GM21528 (cell line): ENCODE measurements at regions not wholly inside any gene's neighbourhood (a gene's known extent, or its start where the extent isn't known, plus 50 kb on each side); places are given as distances from the start of the nearest gene placed in this dataset.

Experiments used
- ATAC-seq: cut with Tn5 transposase; IDR thresholded peaks from one replicate; pipeline ENCODE4 v1.9.1; 2021; ENCODE audit warnings: mild to moderate bottlenecking, moderate library complexity; ENCODE audit not compliant: unreplicated experiment, low FRiP score

DNA sequence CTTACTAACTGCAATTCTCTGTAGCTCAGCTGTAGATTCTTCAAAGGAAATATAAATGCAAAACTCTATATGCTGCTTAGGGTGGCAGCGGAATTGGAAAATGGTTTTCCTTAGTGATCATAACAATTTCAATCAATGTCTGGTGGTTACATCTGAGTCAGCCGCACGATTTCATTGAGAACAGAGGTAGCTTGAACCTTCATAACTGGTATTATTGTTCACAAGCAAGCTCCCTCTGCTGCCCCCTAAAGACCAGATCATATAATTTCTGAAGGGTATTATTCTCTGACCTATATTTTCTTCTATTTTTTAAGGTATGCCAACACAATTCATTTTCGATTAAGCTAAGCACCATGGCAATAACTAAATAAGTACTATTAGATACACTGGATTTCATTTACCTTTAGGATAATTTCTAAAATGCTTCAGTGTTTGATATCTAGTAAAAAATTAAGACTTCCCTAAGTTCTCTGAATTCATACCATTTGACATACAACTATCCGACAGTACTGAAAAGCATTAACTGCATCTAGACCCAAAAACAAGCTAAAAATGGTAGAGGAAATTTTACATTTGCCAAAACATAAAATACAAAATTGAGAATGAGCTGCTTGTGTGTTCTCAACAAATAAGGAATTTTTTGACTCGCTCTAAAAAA is 181.1 kb upstream of the SPEF2 start:
- ATAC-seq = no peak

DNA sequence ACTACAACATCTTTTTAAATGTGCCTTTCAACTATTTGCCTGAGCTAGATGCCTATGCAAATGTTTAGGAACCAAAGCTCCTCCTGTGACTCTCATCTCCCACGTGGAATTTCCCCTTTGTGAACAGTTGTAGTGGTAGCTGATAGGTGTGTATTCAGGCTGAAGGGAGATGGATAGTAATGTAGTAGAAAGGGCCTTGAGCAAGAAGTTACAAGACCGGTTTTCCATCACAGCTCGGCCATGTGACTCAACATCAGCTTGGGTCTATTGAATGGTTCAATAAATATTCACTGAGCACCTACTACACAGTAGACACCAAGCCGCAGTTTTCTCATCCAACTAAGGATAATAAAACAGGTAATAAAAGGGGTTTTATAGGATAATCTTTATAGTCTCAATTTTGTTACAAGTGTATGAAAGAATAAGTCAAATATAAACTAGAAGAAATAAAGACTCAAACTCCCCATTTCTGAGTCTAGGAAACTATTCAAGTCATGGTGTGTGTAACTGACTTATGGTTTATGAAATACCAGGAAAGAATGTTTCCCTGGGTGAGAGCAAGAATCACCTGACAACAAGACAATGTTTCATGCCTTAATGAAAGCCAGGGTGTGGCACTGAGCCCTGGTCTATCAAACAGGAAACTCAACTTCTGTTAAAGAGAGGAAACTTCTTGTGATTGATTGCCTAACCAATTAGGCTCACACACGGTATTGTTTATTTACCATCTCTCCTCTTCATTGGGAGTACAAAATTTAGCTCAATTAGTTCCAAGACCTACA is 187.1 kb upstream of the SPEF2 start:
- ATAC-seq = no peak

DNA sequence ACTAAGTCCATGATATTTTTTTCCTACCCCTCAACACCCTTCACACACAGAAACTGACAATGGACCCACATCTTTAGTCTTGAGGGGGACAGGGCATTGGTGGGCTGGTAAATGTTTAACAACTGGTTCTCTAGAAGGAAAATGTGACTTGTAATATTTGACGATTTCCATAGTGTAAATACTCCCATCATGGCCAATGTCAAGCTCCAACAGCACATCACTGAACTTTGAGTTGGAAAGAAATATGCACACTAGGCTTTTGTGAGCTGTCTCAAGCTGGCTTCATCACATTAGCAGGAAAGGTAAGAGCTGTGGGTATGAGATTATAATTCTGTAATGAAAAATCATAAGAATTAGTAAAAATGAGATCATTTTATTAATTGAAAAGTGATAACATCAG is 189.9 kb upstream of the PRLR start:
- ATAC-seq = no peak

DNA sequence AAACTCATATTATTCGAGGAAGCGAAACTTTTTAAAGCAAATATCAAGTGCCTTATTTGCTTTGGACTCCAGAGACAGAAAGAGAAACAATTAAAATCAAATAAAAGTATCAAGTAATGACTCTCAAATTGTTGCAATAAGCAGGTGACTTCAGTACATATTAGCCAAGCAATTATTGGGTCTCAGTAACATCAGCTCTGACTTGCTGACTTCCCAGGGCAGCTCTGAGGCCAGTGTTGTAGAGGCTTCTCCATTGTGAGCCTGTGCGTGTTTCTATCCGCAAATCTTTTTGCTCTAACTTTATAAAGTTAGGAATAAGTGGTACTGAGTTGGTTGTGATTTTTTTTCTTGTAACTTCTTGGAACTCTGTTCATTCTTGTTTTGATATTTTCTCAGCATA is 186.8 kb upstream of the PRLR start:
- no peak for ATAC-seq

DNA sequence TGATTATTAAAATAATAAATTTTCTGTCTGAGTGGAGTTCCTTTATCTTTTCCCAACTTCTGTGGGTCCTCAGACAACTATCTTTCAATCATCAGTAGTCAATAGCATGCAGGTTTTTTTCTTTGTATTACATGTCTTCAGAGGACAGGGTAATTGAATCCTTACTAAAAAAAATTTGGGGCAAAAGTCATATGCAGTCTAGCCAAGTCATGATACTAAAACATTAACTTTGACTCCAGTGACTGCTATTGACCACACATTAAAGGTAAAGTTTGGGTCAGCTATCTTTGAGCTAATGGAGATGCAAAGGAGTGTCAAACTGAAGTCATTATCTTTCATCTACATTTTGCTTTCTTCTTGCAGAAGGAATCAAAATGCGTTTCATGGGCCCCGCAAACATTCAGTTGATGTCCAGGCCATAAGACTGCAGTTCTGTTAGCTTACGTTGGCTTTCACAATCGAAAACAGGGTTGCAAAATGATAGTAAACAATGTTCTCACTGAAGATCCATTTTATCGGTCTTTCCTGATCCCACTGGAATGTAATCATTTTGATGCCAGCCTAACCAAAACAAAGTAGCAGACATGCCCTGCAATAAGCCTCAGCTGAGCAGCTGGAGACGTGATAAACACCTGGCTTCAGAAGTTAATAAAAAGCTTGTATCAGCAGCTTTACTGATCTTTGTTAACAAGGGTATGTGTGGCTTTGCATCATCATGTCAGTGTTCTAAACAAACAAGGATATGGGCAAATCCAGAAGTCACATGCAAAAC is 186.1 kb upstream of the PRLR start:
- ATAC-seq = no peak

DNA sequence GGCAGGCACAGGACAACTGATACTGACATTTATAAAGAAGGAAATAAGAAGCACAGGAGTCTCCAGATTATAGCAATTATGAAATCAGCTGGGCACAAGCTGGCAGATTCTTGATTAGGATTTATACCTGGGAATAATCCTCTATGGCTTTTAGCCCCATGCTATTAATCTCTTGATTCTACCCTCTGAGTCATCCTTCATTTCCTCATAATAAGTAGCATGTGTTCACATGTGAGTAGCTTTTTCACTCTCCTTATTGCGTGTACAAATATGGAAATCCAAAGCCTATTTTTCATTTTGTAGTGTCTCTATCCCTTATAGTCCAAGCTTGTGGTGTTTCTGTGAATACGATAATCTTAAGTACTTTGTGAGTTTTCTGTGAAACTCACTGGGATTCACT is 185.0 kb upstream of the PRLR start:
- ATAC-seq = no peak

DNA sequence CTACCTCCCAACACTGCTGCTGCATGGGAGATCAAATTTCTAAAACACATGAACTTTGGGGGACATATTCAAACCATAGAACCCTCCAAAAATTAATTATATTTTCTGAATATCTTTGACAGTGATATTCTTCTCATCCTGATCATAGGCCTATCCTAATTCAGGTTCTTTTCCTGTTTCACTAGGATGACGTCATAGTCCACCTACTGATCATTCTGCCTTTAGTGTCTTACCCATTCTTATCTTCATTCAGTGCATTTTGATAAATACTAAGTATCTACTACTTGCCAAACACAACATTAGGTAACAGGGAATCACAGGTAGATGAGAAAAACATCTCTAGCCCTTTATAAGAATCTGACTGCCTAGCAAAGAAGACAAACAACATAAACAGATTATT is 179.1 kb upstream of the PRLR start:
- ATAC-seq = no peak

DNA sequence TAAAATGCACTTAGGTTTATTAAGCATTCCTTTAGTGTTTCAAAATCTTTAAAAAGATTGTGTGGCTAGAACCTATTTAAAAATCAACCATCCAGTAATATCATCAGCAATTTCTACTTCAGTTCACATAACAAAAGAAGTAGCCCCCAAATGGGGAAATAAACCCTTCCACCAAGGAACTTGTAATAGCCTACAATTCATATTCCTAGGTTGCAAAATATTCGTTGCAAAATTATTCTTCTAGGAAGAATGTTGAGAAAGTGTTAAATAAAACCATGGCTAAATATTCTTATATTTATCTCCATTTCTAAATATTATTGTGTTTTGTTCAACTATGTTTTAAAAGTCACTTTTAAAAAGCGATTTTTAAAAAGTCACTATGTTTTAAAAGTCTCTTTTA is 177.9 kb upstream of the PRLR start:
- ATAC-seq = no peak

DNA sequence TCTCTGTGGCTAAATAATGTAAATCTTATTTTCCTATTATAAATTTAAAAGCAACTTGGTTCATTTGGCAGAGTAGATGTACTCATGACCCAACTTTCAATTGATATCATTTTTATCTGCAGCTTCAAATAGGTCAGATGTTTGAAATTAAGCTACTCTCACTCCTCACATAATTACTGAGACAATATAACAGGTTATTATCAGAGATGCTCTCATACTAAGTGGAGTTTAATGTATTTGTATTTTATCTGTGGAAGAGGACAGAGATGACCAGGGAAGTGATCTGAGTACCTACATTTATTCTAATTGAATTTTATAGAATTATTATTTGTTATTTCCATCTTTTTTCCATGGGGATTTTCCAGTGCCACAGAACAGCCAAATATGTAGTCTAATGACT is 177.4 kb upstream of the PRLR start:
- ATAC-seq = no peak

DNA sequence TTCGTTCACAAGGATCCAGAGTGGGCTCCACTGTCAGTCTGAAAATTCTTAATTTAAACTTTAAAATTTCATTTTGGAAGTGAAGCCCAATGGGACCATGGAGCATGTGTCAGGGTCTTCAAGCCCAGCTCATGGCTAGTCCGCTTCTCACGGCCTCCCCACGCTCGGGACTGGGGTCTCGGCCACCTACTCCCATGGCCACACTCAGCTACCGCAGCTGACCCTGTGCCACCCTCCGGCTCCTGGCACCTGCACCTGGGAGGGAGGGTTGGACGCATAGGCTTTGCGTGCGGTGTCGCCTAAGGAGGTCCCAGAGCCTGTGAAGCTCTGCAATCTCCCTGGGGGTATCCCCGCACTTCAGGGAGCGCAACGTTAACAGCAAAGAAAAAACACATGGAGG is 175.7 kb upstream of the PRLR start:
- no peak for ATAC-seq

DNA sequence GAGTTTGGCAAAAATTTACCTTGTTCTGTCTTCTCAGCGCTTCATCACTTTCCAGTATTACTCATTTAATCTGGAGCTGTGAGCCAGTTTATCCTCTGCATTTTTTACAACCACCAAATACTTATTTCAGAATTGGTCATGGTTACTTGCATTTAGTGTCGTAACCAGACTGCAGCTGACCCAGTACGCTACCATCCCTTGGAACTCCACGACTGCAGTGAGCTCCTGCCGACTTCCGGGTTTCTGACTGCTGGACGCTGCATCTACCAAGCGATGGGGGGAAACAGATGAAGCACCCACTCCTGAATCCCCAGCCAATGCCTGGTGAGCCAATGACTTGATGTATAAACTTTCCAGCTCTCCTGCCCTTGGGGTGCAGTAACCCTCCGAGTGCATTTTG is 174.4 kb upstream of the PRLR start:
- no peak for ATAC-seq

DNA sequence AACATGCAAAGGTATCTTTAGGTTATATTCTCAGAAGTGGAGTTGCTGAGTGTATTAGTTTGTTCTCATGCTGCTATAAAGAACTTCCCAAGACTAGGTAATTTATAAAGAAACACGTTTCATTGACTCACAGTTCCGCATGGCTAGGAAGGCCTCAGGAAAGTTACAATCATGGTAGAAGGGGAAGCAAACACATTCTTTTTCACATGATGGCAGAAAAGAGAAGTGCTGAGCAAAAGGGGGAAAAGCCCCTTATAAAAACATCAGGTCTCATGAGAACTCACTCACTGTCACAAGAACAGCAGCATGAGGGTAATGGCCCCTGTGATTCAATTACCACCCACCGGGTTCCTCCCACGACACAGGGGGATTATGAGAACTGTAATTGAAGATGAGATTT is 163.6 kb upstream of the PRLR start:
- ATAC-seq = no peak

DNA sequence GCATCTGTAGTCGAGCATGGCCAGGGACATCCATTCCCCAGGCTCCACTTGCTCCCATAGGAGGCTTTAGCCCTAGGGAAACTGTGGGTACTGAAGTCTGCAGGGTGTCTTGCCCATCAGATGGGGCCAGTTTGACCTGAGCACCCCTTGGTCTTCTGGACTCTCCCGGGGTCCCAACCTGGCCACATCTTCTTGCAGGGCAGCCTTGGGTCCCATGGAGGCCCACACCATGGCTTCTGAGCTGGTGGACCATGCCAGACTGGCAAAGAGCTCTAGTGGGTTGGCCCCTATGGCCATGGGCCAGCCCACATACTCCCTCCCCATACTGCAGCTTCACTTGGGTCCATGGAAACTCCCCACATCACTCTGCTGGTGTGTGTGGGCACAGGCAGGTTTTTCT is 154.4 kb upstream of the PRLR start:
- ATAC-seq = no peak

DNA sequence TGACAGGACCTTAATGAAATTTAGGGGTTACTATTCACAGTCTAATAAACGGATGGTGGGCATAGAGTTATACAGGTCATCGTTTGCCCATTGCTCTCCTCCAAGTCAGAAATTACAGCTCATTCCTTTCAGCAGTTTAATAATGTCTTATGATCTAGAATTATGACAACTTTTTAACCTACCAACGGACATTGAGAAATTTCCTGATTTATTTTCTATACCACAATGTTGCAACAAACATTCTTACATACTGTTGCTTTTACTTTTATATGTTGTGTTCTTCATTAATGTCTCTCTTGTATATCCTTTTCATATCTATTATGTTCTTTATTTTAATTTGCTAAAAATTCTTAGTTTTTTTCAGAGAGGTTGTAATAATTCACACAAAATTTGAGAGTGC is 152.8 kb upstream of the PRLR start:
- no peak for ATAC-seq

DNA sequence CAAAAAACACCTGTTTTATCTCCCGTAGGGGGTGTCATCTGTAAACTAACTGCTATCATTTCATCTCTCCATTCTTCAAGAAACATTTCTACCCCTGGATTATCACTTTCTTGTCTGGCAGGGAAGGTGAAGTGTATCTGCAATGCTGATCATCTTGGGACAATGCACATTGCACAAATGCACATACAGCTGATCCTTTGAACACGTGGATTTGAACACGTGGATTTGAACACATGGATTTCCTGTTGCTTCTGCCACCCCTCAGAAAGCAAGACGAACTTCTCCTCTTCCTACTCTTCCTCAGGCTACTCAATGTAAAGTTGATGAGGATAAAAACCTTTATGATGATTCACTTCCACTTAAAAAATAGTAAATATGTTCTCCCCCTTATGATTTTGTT is 147.4 kb upstream of the PRLR start:
- no peak for ATAC-seq

DNA sequence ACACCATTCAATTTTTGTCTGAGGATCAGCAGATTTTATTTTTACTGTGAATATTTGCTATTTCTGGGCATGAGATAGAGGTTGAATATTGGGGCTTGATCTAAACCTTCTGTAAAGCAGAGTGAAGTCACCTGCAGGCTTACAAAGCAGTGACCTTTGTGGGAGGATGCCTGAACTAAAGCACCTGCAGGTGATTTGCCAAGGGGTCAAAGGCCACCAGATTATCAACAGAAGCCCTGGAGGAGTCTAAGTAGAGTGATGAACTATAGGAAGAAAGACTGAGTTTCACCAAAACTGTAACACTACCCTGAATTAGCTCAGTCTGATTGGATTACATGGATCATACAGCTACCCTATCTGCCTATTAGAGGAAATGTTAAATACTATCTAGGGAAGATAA is 144.3 kb upstream of the PRLR start:
- ATAC-seq = no peak

DNA sequence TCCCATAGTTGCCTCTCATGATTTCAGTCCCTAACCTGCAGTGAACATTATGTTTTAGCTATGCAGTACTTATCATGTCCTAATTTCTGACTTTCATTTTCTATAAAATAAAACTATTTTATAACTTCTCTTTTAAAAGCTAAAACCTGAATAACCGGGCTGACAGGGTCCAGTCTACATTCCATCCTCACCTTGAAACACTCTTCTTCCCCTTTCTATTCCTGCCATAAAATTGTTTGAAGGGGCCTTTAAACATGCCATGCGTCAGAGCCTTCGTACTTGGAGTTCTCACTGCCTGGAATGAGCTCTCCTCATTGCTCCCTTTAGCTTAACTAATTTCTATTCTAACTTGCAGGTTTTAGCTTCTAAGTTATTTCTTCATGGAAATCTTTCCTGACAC is 143.0 kb upstream of the PRLR start:
- no peak for ATAC-seq

DNA sequence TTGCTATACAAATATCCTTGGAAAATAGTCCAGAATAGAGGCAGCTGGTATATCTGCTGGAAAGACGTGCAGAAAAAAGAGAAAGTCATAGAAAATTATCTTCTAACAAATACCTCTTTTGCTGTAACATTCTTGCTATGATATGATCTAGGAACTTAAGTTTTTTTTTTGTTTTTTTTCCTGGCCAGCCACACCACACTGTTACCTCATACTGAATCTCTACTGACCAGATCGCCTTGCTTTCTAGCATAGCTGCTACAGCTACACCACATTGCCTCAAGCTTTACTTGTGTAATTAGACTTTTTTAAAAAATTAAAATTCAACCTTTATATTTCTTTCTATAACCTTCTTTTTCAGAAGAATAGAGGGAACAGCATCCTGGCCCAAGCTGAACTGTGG is 142.2 kb upstream of the PRLR start:
- no peak for ATAC-seq

DNA sequence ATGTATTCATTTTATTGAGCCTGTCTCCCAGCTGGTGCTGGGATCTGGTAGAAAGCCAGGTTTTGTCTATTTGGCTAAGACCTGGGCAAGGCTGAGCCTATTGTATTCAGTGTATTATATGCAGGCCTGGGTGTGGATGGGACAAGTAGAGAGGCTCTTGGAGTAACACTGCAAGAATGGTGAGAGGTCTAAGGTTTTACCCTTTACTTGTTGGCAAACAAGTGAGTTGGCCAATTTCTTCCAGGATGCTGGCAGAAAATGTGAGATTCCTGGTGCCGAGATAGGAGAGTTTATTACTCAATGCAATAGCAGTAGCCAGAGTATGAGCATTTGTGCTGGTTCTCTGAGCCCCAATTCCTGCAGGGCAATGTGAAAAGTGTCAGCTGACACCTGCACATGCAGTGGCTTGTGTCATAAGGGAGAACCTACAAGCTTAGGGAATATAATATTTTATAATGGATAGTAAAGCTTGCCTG is 141.7 kb upstream of the PRLR start:
- no peak for ATAC-seq

DNA sequence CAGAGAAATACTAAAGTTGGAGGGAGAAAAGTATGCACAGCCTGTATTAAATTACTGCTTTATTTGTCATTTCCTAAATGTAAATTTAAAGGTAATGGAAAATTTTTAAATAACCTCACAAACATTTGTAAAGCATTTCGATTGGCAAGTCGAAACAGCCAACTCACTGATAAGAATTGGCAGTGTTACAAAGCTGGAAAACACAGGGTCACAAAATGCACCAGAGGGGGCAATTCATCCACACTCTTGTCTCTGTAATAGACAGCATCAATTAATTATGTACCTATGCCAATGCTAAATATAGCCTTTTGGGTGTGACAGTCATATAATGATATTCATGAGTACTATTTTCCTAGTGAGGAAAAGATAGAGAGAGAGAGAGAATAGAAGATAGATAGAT is 140.6 kb upstream of the PRLR start:
- ATAC-seq = no peak

DNA sequence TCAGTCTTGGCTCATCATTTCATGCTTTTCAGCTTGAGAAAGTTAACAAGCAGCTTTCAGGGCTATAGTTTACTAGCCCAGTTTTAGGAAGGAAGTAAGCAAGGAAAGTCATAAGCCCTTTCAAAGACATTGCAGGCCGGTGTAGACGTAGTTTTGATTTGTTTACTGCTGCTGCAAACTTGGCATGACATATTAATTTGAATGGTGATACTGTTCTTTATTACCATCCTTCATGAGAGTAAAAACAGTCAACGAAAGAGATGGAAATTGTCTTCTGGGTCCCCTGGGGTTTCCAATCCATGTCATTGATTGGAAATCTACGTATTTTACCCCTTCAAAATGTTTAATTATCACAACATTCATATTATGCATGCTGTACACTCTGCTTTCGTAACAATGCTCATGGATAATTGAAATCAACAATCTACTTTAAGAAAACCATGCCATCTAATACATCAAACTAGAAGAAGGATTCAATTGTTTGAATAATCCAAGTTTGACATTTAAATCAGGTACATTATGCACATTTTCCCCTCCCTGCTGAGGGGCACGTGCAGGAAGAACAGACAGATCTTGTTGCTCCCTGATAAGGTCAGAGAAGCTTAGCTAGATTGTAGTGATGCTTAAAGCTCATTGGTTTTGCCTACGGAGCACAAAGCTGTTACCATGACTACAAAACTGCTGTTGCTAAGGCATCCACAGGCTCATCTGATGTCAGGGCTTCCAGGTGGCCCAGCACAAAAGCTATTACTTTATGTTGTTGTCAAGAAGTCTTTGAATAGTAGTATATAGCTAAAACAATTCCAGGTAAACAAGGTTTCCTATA is 139.9 kb upstream of the PRLR start:
- ATAC-seq = no peak
